NT2/D1 (cell line): ENCODE measurements at regions not wholly inside any gene's neighbourhood (a gene's known extent, or its start where the extent isn't known, plus 50 kb on each side); places are given as distances from the start of the nearest gene placed in this dataset.

Source experiments
- SUZ12 ChIP-seq: IDR thresholded peaks from 2 replicates; pipeline ENCODE4 v1.6.1; 2011; ENCODE audit not compliant: insufficient read length, insufficient read depth; ENCODE audit errors: extremely low read depth
- YY1 ChIP-seq: IDR thresholded peaks from 2 replicates; pipeline ENCODE4 v1.6.1; 2011; ENCODE audit not compliant: insufficient read length, insufficient read depth
- ZNF274 ChIP-seq: IDR thresholded peaks from 2 replicates; pipeline ENCODE4 v1.6.1; 2011; ENCODE audit warnings: mild to moderate bottlenecking, low read depth, low read length

- TF ChIP-seq ZNF274 (no peak), YY1 (no peak), SUZ12 (no peak)
Measured at GRCh38 chr17:77879226-77879895, 79.1 kb upstream of the TNRC6C start.
